ENCODE measurements at regions not wholly inside any gene's neighbourhood (a gene's known extent, or its start where the extent isn't known, plus 50 kb on each side); places are given as distances from the start of the nearest gene placed in this dataset.
"Not testable (repeated sequence)": the region's sequence is repeated elsewhere in the genome, so short reads cannot be mapped to it uniquely, and the experiment has no call there.

DNA sequence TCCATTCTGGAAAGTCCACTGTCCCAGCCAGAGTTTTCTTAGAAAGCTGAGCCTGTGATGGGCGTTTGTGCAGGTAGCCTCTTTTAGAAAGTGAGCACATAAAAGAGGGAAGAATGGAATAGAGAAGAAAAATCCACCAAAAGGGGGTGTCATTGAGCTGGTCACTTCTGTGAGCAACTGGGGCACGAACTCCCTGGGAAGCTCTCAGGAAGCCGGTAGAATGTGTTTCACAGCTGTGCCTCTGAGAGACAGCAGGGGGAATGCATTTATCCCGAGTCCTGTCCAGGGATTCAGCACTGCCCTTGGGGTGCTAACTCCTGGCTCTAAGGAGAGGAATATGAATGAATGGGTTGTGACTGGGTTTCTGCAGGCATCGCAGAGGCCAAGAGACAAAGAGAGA, 73.8 kb upstream of the SPATA31A3 start:
- DNase-seq (ENCODE audit: low read depth in 1 of 2, low spot score in 1 of 2), result peak in 1 of 2 experiments; percentile 1
- H3K27ac ChIP-seq (replicated peaks); H3K4me3 ChIP-seq (replicated peaks; ENCODE audit: insufficient read depth, low read length): not testable (repeated sequence)

DNA sequence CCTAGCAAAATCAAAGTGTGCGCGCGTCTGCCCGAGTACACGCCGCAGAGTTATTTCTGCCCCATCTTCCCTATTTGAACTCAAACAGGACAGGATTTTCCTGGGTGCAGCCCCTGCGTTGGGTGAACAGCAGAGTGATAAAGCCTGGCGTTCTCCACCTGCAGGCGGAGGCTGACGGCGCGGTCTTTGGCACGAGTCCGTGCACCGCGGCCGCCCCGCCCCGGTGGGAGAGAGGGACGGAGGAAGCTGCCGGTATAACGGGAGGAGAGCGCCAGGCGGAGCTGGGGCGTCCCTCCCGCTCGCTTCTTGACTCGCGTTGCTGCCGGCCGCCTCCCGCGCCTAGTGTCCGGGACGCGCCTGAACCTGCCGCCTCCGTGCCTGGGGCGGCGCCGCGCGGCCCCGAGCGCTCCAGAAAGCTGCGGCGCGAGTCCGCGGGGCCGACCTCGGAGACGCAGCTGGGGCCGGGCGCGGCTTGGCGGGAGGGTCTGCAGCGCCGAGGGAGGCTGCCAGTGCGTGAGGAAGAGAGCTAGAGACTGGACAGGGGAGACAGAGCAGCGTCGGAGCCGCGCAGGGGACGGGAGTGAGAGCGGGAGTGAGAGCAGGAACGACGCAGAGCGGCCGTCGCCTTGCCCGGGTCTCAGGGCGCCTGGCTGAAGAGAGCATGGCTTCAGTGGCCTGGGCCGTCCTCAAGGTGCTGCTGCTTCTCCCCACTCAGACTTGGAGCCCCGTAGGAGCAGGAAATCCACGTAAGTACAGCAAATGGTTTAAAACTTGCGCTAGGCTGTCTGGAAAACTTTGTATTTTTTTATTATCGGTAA, 66.8 kb upstream of the SPATA31A3 start:
- not testable (repeated sequence) for H3K27me3 ChIP-seq (ENCODE audit: insufficient read depth, poor library complexity, severe bottlenecking); H3K27ac ChIP-seq (replicated peaks)
- H3K4me3 ChIP-seq (replicated peaks; ENCODE audit: insufficient read depth, low read length), result peak overlapping the region; percentile 27
- peak in 1 of 2 experiments; percentile 34 for DNase-seq (ENCODE audit: low read depth in 1 of 2, low spot score in 1 of 2)

More for the DNA sequence above, 73.8 kb upstream of the SPATA31A3 start:
- H3K27me3 ChIP-seq (ENCODE audit: insufficient read depth, poor library complexity, severe bottlenecking), result not testable (repeated sequence)

All from HL-60 (cell line).